ENCODE measurements at regions not wholly inside any gene's neighbourhood (a gene's known extent, or its start where the extent isn't known, plus 50 kb on each side); places are given as distances from the start of the nearest gene placed in this dataset.
A peak's percentile ranks its signal among the peaks of the same experiment; 100 is the strongest.

DNA sequence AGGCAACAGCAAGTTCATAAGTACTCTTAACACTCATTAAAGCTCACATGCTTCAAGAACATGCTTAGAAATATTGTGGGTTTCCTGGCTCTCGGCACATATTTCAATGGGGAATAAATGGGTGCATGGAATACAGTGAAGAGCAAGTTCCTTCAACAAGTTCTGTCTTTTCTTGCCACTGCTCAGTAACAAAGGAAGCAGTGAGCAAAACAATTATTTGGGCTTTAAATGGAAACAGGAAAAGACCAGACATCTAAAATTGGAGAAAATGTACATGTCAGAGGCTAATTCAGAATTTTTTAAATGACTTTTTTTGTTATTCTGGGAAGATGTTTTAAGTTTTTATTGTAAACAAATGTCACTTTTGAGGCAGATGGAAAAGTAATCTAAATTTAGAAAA, 478.7 kb downstream of the SETD4 start:
- no peaks in the 10 kb centered on the region for H3K36me3 ChIP-seq
- H3K27ac ChIP-seq = peak overlapping the region in 1 of 4 donors; percentile 54
- TF ChIP-seq POLR2A (IDR thresholded peaks at IDR 0.05) (no peak), EP300 (IDR thresholded peaks at IDR 0.05) (no peak)
- TF ChIP-seq, protein P1, sequence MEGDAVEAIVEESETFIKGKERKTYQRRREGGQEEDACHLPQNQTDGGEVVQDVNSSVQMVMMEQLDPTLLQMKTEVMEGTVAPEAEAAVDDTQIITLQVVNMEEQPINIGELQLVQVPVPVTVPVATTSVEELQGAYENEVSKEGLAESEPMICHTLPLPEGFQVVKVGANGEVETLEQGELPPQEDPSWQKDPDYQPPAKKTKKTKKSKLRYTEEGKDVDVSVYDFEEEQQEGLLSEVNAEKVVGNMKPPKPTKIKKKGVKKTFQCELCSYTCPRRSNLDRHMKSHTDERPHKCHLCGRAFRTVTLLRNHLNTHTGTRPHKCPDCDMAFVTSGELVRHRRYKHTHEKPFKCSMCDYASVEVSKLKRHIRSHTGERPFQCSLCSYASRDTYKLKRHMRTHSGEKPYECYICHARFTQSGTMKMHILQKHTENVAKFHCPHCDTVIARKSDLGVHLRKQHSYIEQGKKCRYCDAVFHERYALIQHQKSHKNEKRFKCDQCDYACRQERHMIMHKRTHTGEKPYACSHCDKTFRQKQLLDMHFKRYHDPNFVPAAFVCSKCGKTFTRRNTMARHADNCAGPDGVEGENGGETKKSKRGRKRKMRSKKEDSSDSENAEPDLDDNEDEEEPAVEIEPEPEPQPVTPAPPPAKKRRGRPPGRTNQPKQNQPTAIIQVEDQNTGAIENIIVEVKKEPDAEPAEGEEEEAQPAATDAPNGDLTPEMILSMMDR (IDR thresholded peaks at IDR 0.05) = no peak
- WGBS, 2 donors = 29 to 47% methylated on average over 1 of the region's 1 CpG
- no peak for DNase-seq (ENCODE audit: low spot score in 2 of 2)
- H3K9me3 ChIP-seq = no peaks in the 10 kb centered on the region
- no peaks in the 10 kb centered on the region for H3K27me3 ChIP-seq
- no peak overlapping the region for H3K4me3 ChIP-seq
- peaks cover 0 to 20% (median 2%) of the 10 kb centered on the region in 4 donors for H3K4me1 ChIP-seq

DNA sequence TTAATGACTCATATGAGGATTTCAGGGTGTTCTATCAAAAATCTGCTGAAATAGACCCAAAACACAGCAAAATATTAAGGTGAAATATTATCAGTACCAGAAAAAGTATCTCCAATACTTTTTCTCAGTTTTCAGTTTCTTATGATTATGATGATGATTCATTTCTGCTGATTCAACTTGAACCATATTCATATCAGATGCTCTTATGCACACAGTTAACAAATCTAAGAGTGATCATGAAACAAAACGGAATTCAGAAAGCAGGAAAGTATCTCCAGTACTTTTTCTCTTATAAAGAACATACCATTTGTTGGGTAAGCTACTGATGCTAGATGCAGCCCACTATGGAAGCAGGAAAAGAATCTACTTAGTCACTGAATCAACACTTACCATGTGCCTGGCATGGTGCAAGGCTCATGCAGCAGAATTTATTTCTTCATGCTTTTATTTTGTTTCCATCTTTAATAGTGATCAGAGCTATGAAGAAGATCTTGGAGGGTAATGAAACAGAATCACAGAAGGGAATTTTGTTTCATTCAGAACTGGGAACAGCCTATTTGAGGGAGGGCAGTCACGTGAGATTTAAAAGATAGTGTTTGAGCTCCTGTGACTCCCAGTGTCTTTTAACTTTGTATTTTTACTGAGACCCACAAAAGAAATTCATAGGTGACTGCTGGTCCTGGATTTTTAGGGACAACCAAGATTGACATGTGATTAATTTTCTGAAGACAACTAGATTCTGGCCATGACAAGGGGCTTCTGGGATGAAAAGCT, 480.6 kb downstream of the SETD4 start:
- 76 to 78% methylated on average over 2 of the region's 2 CpGs for WGBS, 2 donors
- Histone ChIP-seq H3K27ac (peak overlapping the region in 1 of 4 donors; percentile 41), H3K9me3 (no peaks in the 10 kb centered on the region), H3K4me1 (peaks cover 0 to 20% (median 2%) of the 10 kb centered on the region in 4 donors), H3K36me3 (no peaks in the 10 kb centered on the region), H3K27me3 (no peaks in the 10 kb centered on the region), H3K4me3 (no peak overlapping the region)
- DNase-seq (ENCODE audit: low spot score in 2 of 2) = no peak
- TF ChIP-seq POLR2A (IDR thresholded peaks at IDR 0.05) (no peak), EP300 (IDR thresholded peaks at IDR 0.05) (no peak)
- TF ChIP-seq, protein P1 (IDR thresholded peaks at IDR 0.05) = no peak

DNA sequence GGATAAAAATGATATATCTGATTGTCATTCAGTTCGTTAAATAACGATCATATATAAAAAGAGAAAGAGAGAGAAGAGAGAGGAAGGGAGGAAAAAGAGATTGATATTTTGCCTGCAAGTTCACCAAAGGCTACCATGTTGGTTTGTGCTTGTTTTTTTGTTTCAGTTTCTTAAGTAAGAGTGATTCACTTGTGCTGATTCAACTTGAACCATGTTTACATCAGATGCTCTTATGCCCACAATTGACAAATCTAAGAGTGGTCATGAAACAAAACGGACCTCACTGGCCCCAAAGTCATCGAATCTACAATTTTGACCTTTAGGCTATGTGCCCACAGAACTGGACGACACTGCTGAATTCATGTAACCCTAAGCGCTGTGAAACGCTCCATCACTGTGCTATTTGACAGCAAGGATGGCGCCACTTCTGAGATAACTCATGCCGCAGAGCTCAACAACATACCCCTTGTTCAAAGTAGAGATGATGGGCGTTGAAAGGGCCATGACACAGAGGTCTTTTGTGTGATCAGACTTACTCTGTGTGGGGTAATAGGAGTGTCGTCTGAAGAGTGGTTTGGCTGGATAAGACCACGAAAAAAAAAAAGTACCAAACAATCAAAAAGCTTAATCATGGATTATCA, 481.4 kb downstream of the SETD4 start:
- H3K4me3 ChIP-seq = no peak overlapping the region
- H3K4me1 ChIP-seq = peaks cover 0 to 20% (median 2%) of the 10 kb centered on the region in 4 donors
- 58 to 63% methylated on average over 12 of the region's 12 CpGs for WGBS, 2 donors
- no peaks in the 10 kb centered on the region for H3K9me3 ChIP-seq
- peak overlapping the region in 1 of 4 donors; percentile 66 for H3K27ac ChIP-seq
- no peaks in the 10 kb centered on the region for H3K36me3 ChIP-seq
- H3K27me3 ChIP-seq = no peaks in the 10 kb centered on the region
- TF ChIP-seq EP300 (IDR thresholded peaks at IDR 0.05) = no peak
- no peak for DNase-seq (ENCODE audit: low spot score in 2 of 2)

DNA sequence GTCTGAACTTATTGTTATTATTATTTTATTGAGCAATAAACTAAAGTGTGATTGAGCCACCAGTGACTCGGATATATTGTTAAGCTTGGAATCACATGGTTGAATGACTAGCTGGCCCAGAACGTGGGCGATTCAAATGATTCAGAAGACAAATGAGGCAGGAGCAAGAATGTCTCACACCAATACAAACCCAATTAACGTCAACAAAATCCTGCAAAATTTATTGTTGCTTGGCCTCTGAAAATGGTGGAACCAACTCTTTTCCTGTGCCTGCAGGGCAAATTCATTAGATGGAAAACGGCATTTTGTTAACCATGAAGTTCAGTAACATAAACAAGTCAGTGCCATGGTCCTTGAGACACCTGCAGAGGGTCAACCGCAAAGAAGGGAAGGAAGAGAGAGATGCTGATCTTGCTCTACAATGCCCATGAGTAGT, 482.0 kb downstream of the SETD4 start:
- TF ChIP-seq, protein P1 (IDR thresholded peaks at IDR 0.05) = no peak
- TF ChIP-seq EP300 (IDR thresholded peaks at IDR 0.05) = no peak
- TF ChIP-seq POLR2A (IDR thresholded peaks at IDR 0.05) = no peak
- 51 to 60% methylated on average over 6 of the region's 6 CpGs for whole genome bisulfite sequencing, 2 donors

DNA sequence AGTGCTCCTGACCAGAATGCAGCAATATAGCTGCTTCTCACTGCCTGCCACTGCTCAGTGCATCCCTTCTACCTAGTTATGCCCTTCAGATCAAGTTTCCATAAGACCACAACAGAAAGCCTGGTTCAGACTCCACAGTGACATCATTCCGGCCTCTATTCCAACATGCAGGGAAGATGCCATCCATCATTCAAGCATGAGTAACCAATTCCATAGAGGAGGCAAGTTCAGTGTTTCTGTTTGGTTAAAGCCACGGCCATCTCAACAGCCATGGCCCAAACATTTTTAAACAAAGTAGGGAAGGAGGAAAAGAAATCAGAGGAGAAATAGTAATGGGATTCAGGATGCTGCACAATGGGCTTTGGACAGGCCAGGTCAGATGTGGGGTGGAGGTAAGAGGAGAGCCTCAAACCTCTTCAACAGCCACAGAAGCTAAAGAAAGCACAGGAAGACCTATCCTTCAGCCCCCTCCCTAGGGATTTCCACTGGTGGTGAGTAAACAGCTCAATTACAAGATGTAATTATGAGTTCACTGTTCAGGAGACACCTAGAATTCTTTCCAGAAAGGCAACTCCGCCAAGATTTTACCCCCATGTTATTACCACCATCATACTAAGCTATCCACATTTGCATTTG, 484.9 kb downstream of the SETD4 start:
- Histone ChIP-seq H3K27me3 (no peaks in the 10 kb centered on the region), H3K4me3 (no peak overlapping the region), H3K9me3 (no peaks in the 10 kb centered on the region), H3K27ac (no peak overlapping the region), H3K36me3 (no peaks in the 10 kb centered on the region), H3K4me1 (peaks cover 0 to 10% (median 0%) of the 10 kb centered on the region in 4 donors)
- no peak for TF ChIP-seq EP300 (IDR thresholded peaks at IDR 0.05)
- no peak for TF ChIP-seq POLR2A (IDR thresholded peaks at IDR 0.05)
- TF ChIP-seq, protein P1 (IDR thresholded peaks at IDR 0.05) = no peak
- DNase-seq (ENCODE audit: low spot score in 2 of 2) = no peak
- 74 to 92% methylated on average over 3 of the region's 3 CpGs for WGBS, 2 donors

More for the DNA sequence above, 482.0 kb downstream of the SETD4 start:
- no peaks in the 10 kb centered on the region for H3K27me3 ChIP-seq
- no peaks in the 10 kb centered on the region for H3K9me3 ChIP-seq
- DNase-seq (ENCODE audit: low spot score in 2 of 2) = no peak
- H3K27ac ChIP-seq = peak overlapping the region in 1 of 4 donors; percentile 66
- H3K4me3 ChIP-seq = no peak overlapping the region
- H3K36me3 ChIP-seq = no peaks in the 10 kb centered on the region
- peaks cover 0 to 20% (median 2%) of the 10 kb centered on the region in 4 donors for H3K4me1 ChIP-seq

Measured in tibial nerve (tissue), 4 donors.